ENCODE measurements at regions not wholly inside any gene's neighbourhood (a gene's known extent, or its start where the extent isn't known, plus 50 kb on each side); places are given as distances from the start of the nearest gene placed in this dataset.

DNA sequence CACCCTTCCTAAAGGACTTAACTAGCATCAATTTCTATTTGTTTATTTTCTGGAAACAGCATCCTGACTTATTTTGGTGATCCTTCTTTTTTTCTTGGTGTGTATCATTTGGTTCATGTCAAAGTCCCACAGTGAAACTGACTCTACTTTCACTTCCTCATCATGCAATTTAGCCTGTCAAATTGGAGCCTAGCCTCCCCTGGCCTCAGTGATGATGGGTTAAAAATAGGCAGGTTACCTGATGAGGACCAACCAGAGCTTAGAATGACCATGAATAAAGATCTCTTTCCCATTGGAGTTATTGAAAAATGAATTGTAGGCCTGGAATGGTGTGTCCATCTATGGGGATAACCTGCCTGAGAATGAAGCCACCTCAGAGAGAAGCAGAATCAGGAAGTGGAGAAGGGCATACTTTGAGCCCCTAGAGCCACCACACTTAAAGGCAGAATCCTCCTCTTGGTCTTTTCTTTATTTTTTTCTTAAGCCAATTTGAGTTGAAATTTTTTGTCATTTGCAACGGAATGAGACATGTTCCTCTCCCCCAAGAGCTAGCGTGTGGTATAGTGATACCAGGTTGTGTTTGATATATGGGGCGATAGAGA is 105.6 kb downstream of the BTBD3 start:
- DNase-seq, result no peak

DNA sequence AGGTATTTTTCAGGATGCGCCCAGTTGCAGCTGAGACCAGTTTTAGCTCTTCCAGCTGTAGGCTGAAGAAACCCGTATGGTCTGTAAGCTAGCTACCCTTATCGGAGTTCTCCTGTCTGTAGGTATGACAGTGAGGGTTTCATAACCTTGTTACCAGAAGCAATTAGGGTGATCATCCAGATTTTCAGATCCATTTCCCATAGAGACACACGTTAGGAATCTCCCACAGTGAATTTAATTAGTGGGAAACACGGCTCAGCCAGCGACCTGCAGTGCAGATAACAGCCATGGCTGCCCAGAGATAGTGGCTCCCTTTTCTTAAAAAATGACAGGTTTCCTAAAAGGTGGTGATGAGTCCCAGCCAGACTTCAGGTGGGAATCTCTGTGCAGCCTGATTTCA is 111.1 kb downstream of the BTBD3 start:
- DNase-seq, result no peak

DNA sequence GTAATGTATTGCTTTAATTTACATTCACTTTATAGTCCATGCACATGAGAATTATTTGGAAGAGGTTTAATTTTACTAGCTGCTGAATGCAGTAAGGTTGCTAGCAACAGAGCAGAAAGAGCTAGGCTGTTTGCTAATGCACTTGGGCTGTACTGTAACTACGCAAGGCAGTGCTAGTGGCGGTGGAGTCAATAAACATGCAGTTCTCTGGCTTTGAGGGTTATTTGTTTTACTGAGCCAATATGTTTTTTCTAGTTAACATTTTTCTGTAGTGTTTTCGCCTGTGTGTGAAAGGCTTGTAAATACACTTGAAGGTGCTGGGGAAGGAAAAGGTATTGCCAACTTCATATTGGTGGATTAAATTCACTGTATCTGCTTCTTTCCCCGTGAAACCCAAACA is 112.8 kb downstream of the BTBD3 start:
- DNase-seq, result no peak

DNA sequence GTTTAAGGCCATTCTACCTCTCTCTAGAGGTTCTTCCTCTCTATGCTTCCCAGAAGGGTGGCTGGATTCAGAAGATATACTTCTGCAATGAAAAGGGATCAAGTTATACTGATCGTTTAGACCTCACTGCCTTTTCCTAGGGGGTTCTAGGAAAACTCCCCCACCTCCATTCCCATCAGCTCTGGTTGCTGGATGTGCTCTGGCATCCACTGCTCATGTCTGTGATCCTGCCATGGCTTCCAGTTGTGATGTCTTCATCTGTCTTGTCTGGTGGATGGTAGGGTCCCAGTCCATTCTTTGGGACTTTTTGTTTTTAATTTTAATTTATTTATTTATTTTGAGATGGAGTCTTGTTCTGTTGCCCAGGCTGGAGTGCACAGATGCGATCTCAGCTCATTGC is 118.4 kb downstream of the BTBD3 start:
- DNase-seq, result no peak

DNA sequence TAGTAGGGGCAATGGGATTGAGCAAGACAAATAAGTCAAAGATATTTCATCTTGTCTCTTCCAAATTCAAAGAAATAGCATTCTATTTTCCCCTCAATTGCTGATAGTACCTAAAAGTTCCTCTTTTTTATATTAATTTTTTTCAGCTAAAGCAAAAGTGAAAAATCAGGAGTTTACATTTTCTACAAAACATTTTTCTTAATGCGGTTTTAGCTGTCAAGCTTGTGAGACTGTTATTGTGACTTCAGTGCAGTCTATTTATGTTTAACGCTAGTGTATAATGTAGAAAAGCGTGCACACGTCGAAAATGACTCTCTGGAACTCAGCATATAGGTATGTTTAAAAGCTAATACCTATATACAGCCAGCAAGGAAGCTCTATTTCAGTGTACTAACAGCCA is 119.8 kb downstream of the BTBD3 start:
- DNase-seq, result no peak

DNA sequence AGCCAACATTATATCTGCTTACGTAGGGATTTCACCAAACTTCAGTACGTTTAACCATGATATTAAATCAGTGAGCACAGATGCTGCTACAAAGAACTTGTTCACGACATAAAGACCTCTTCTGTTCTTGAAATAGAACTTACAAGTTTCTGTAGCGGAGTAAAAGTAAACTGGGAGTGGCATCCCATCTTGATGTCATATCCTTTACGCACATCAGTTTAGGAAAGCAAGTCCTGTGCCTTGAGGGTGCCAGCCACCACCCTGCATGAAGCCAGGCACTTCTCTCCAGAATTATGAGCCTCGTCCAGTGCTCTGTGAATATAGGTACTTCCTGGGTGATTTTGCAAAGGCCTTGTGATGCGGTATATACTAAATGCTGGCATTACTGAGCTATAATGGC is 122.6 kb downstream of the BTBD3 start:
- DNase-seq, result no peak

GRCh38 chr20:12044969-12045368 is 127.3 kb downstream of the BTBD3 start:
- DNase-seq, result no peak

GRCh38 chr20:12047838-12048432 is 130.2 kb downstream of the BTBD3 start:
- no peak for DNase-seq

GRCh38 chr20:12049125-12049524 is 131.4 kb downstream of the BTBD3 start:
- DNase-seq, result no peak

- DNase-seq, result no peak
Observed at GRCh38 chr20:12051206-12052163, 133.8 kb downstream of the BTBD3 start.

DNA sequence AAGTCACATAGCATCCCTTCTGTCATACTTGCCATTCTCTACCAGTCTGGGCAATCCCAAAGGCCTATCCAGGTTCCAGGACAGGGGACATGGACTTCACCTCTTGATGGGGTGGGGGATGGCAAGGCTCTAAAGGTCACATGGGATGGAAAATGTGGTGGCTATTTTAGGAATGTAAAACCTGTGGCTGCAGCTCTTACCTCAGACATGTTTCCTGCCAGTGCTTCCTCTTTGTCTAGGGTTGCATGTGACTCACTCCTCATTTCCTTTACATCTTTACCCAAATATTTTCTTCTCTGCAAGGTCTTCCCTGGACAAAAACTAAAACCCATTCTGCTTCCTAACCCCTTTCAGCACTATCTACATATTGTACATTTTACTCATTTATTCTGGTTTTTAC is 135.7 kb downstream of the BTBD3 start:
- no peak for DNase-seq

- DNase-seq, result no peak
Observed at GRCh38 chr20:12054556-12054955, 136.9 kb downstream of the BTBD3 start.

DNA sequence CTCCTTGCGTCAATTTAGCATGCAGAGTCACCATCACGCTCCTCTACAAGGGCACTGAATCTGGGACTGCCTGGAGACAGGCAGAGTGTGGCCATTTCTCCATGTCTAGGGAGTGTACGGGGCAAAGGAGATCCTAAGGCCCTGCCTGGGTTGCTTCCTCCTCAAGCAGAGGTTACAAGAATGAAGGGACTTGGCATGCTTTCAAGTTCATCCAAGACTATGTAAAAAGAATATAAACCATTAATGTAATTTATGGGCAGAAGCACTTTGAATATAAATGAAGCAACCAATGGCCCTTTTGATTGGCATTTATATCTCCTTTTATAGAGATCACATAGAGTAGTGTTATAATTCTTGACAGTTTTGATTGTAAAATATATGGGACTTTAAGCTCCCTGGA is 137.5 kb downstream of the BTBD3 start:
- DNase-seq, result no peak

- no peak for DNase-seq
Observed at GRCh38 chr20:12056839-12057238, 139.1 kb downstream of the BTBD3 start.

DNA sequence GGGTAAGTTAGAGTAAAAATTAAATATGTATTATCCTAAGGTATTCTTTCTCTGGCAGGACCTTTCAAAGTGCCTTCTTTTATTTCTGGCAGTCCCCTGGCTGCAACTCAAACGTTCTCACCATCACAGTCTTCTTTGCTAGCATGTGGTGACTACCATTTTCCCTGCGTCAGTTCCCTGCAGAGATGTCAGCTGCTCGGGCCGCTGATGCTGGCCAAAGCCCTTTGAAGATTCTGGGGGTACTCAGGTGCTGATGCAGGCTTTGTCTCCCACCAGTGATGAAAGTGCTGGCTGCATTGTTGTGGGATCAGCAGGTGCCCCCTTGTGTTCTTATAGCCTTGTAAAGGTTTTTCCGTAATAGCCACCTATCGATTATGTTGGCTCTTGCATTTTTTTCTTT is 140.1 kb downstream of the BTBD3 start:
- DNase-seq, result no peak

DNA sequence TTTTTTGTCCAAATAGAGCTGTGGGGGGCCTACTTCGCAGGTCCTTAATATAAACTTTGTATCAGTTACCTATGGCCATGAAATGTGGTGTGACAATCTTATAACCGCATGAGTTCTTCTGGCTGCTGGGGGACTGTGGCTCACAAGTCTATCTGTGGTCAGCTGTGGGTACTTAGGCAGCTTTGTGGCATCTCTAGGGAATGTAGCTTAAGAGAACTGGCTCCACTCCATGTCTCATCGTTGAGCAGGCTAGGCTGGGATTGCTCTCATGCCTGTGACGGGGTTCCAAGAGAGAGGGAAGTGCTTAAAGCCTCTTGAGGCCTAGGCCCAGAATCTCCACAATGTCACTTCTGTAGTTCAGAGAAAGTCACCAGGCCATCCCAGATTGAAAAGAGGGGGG is 140.5 kb downstream of the BTBD3 start:
- DNase-seq, result no peak

DNA sequence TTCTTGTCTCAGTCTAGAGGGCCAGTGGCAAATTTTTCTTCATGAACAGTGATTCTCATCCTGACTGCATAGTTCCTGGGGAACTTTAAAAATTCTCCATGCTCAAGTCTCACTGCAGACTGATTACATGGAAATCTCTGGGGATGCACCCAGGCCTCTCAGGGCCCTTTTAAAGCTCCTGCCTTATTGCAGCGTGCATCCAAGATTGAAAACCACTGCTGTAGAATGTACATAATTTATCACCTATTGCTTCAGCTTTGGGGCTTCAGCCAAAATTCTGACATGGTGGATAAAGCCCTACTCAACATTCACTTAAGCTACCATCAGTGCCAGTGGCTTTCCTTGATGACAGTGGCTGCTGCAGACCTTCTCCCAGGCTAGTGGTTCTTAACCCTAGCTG is 143.8 kb downstream of the BTBD3 start:
- DNase-seq, result no peak

DNA sequence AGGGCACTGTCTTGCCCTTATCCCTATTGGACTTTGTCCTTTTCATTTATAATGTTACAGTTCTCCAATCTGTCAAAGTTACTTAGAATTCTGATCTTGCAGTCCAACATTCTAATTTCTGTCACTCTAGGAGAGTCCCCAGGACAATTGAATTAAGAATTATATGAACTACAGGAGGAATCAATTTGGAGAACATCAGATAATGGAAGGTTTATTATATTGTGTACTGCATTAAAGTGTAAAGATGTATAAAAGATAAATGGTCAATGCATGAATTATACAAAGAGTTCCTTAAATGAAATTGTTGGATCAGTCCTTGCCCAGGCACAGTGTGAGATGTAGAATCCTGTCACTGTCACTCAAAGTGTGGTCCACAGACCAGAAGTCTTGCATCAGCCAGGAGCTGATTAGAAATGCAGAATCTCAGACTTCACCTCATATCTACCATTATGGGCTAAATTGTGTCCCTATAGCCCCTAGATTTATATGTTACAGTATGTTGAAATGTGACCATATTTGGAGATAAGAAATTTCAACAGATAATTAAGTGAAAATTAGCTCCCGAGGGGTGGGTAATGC is 145.5 kb downstream of the BTBD3 start:
- DNase-seq, result no peak

DNA sequence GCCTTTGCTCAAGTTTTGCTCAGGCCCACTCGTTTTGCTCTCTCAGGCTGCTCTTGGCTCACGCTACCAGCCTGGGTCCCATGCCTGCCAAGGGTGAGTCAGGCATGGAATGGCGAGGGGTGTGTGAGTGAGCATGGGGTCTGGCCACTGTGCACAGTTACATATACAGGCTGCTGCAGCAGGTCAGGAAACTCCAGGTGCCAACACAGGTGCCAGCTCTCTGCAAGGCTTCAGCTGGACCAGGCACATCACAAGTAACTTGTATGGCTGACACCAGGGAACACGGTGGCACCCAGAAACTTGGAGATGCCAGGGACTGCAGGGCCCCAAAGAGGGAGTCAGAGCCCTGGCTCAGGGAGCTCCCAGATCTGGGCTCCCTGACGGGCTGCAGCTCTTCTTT is 146.8 kb downstream of the BTBD3 start:
- DNase-seq, result no peak

- DNase-seq, result no peak
Observed at GRCh38 chr20:12067686-12068085, 150.0 kb downstream of the BTBD3 start.

DNA sequence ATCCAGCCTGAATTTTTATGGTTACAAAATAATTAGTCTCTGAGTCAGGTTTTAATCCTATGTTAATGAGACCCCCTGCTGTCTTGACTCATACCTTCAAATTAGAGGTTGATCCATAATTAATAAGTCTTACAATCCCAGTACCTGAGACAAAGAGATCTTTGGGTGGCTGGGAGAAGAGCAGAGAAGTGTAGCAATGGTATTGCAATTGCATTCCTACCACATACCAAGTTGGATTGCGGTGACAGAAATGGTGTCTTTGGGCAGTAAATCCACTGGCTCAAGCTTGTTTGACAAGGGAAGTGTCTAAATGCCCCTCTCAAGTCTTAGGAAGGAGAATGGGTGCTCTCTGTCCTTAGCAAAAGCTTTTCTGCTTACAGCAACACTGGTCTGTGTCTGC is 150.4 kb downstream of the BTBD3 start:
- DNase-seq, result no peak

GRCh38 chr20:12069181-12069580 is 151.5 kb downstream of the BTBD3 start:
- no peak for DNase-seq

GRCh38 chr20:12072221-12072953 is 154.7 kb downstream of the BTBD3 start:
- no peak for DNase-seq

All from NCI-H1105 (cell line).